ENCODE measurements at regions not wholly inside any gene's neighbourhood (a gene's known extent, or its start where the extent isn't known, plus 50 kb on each side); places are given as distances from the start of the nearest gene placed in this dataset.

DNA sequence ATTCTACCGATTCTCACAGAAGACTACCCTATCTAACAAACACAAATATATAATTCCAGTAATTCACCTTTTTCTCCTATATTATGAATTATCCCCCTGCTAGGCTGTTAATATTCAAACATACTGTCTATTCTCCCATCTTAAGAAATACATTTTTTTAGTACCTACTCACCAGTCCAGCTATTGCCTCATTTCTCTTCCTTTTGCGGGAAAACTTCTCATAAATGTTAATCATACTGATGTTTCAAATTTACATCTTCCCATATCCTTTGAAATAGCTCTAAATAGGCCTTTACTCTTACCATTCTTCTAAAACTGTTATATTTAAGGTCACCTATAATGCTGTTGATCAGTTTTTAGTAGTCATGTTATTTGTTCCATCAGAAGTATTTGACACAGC lies 759.1 kb upstream of the SLIT2 start:
- no peak for TF ChIP-seq CTCF (conservative IDR thresholded peaks at IDR 0.05; ENCODE audit: low read depth, low read length)
- no peak for TF ChIP-seq EZH2 (IDR thresholded peaks at IDR 0.05; ENCODE audit: borderline replicate concordance, low read depth, low read length, poor library complexity, severe bottlenecking)
